ENCODE measurements at regions not wholly inside any gene's neighbourhood (a gene's known extent, or its start where the extent isn't known, plus 50 kb on each side); places are given as distances from the start of the nearest gene placed in this dataset.

DNA sequence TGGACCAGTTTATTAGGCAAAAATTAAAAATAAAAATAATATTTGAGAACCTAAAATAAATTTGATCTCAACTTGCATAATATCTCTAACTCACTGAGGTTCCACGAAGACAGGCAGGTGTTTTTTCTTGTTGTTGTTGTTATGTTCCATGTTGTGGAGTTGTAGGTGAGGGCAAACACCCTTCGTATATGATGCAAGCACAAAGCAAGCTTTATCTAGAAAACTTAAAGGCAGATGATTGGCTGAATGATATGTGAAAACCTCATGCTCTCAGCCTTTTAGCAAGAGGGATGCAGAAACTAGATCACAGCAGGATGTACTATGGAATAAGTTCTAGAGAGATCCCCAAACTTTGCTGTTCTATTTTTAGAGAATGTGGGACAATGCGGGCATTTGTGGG is 502.7 kb downstream of the ETNK1 start:
- DNase-seq: no peak
- no peaks in the 10 kb centered on the region for H3K9me3 ChIP-seq (ENCODE audit: severe bottlenecking)
- H3K4me3 ChIP-seq (ENCODE audit: low read depth, low read length): no peak overlapping the region
- no peak overlapping the region for H3K27ac ChIP-seq
- no peaks in the 10 kb centered on the region for H3K36me3 ChIP-seq
- TF ChIP-seq, protein P1, sequence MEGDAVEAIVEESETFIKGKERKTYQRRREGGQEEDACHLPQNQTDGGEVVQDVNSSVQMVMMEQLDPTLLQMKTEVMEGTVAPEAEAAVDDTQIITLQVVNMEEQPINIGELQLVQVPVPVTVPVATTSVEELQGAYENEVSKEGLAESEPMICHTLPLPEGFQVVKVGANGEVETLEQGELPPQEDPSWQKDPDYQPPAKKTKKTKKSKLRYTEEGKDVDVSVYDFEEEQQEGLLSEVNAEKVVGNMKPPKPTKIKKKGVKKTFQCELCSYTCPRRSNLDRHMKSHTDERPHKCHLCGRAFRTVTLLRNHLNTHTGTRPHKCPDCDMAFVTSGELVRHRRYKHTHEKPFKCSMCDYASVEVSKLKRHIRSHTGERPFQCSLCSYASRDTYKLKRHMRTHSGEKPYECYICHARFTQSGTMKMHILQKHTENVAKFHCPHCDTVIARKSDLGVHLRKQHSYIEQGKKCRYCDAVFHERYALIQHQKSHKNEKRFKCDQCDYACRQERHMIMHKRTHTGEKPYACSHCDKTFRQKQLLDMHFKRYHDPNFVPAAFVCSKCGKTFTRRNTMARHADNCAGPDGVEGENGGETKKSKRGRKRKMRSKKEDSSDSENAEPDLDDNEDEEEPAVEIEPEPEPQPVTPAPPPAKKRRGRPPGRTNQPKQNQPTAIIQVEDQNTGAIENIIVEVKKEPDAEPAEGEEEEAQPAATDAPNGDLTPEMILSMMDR (IDR thresholded peaks at IDR 0.05; ENCODE audit: low read depth, low read length): no peak
- no peaks in the 10 kb centered on the region for H3K27me3 ChIP-seq (ENCODE audit: insufficient read depth, low read depth, severe bottlenecking)

DNA sequence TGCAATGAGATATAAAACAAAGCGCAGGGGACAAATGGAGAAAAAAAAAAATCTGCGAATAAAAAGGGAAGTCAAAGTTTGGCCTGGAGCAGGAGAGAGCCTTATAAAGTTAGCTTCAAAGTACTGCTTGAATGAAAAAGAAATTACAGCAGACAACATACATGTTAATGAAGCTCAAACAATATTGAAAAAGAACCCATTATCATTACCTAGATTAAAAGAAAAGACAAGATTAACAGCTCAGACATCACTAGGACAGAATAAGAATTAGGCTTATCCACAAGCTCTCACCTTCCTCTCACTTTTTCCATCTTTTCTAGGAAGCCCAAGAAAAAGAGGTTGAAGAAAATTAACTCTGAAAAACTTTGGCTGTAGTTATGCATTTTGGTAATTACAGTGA is 503.5 kb downstream of the ETNK1 start:
- Histone ChIP-seq H3K27me3 (ENCODE audit: insufficient read depth, low read depth, severe bottlenecking) (no peaks in the 10 kb centered on the region), H3K9me3 (ENCODE audit: severe bottlenecking) (no peaks in the 10 kb centered on the region), H3K27ac (no peak overlapping the region), H3K36me3 (no peaks in the 10 kb centered on the region), H3K4me3 (ENCODE audit: low read depth, low read length) (no peak overlapping the region)
- TF ChIP-seq, protein P1 (IDR thresholded peaks at IDR 0.05; ENCODE audit: low read depth, low read length): no peak
- DNase-seq: no peak

DNA sequence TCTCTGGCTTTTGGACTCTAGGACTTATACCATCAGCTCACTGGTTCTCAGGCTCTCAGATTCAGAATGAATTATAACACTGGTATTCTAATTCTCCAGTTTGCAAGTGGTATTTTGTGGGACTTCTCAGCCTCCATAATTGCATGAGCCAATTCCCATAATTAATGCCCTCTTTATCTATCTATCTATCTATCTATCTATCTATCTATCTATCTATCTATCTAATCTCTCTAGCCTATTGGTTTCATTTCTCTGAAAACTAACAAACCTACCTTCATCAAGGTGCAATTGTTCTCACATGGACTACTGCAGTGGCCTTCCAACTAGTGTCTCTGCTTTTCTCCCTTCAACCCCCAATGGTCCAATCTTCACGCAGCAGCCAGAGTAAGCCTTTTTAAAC is 507.4 kb downstream of the ETNK1 start:
- Histone ChIP-seq H3K9me3 (ENCODE audit: severe bottlenecking) (no peaks in the 10 kb centered on the region), H3K27me3 (ENCODE audit: insufficient read depth, low read depth, severe bottlenecking) (no peaks in the 10 kb centered on the region), H3K27ac (no peak overlapping the region), H3K4me3 (ENCODE audit: low read depth, low read length) (no peak overlapping the region), H3K36me3 (no peaks in the 10 kb centered on the region)
- TF ChIP-seq, protein P1 (IDR thresholded peaks at IDR 0.05; ENCODE audit: low read depth, low read length): no peak
- no peak for DNase-seq

DNA sequence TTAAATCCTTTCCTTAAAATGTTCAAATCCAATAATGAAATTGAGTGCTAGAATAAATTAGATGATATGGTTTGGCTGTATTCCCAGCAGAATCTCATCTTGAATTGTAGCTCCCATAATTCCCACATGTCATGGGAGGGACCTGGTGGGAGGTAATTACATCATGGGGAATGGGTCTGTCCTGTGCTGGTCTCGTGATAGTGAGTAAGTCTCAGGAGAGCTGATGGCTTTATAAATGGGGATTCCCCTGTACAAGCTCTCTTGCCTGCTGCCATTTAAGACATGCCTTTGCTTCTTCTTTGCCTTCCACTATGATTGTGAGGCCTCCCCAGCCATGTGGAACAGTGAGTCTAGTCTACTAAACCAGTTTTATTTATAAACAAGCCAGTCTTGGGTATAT is 508.5 kb downstream of the ETNK1 start:
- no peak for DNase-seq
- Histone ChIP-seq H3K9me3 (ENCODE audit: severe bottlenecking) (no peaks in the 10 kb centered on the region), H3K27me3 (ENCODE audit: insufficient read depth, low read depth, severe bottlenecking) (no peaks in the 10 kb centered on the region), H3K36me3 (no peaks in the 10 kb centered on the region), H3K4me3 (ENCODE audit: low read depth, low read length) (no peak overlapping the region), H3K27ac (no peak overlapping the region)
- TF ChIP-seq, protein P1 (IDR thresholded peaks at IDR 0.05; ENCODE audit: low read depth, low read length): no peak

DNA sequence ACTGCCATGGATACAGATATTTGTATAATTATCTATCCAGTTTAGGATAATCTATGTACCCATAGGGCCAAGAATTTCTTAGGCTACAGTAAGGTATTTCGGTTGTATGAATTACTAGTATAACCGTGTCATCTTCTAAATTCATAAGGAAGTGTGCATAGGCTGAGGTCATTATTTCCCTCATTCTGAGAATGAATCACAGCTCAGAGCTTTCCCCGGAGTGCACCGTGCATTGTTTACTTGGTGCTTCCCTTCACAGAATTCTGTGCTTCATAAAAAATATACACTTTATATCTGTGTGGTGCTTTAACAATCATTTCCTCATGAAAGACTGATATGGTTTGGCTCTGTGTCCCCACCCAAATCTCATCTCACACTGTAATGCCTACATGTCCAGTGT is 514.1 kb downstream of the ETNK1 start:
- Histone ChIP-seq H3K4me3 (ENCODE audit: low read depth, low read length) (no peak overlapping the region), H3K36me3 (no peaks in the 10 kb centered on the region), H3K27ac (no peak overlapping the region), H3K27me3 (ENCODE audit: insufficient read depth, low read depth, severe bottlenecking) (no peaks in the 10 kb centered on the region), H3K9me3 (ENCODE audit: severe bottlenecking) (no peaks in the 10 kb centered on the region)
- TF ChIP-seq, protein P1 (IDR thresholded peaks at IDR 0.05; ENCODE audit: low read depth, low read length): no peak
- no peak for DNase-seq

DNA sequence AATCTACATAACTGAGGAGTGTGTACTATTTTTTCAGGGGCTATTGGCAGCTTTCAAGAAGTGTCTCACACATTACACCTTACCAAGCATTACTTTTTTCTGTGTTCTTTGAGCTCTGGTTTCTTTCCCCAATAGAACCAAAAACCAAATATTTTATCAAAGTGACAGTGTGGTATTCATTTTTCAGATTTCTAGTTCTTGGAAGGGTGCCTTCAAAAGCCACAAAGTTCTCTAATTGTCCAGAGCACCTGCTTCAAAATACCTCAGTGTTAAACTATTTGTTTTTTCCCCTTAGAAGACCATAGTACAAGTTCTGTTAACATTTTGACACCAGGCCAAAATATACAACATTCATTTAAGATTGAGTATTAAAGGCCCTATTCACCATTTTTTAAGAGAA is 515.7 kb downstream of the ETNK1 start:
- Histone ChIP-seq H3K27me3 (ENCODE audit: insufficient read depth, low read depth, severe bottlenecking) (no peaks in the 10 kb centered on the region), H3K36me3 (no peaks in the 10 kb centered on the region), H3K27ac (no peak overlapping the region), H3K9me3 (ENCODE audit: severe bottlenecking) (no peaks in the 10 kb centered on the region), H3K4me3 (ENCODE audit: low read depth, low read length) (no peak overlapping the region)
- no peak for DNase-seq
- TF ChIP-seq, protein P1 (IDR thresholded peaks at IDR 0.05; ENCODE audit: low read depth, low read length): no peak

Measured in WERI-Rb-1 (cell line).